ENCODE measurements at regions not wholly inside any gene's neighbourhood (a gene's known extent, or its start where the extent isn't known, plus 50 kb on each side); places are given as distances from the start of the nearest gene placed in this dataset.
A peak's percentile ranks its signal among the peaks of the same experiment; 100 is the strongest.

- Histone ChIP-seq H3K27me3 (no peaks in the 10 kb centered on the region), H3K4me1 (peaks cover 4% of the 10 kb centered on the region), H3K4me3 (no peak overlapping the region), H3K36me3 (no peaks in the 10 kb centered on the region), H3K27ac (peak overlapping the region; percentile 20), H3K9me3 (no peaks in the 10 kb centered on the region)
- intact Hi-C loops (cut with DNase I), result no loop called here
- DNase-seq (ENCODE audit: extremely low spot score in 2 of 2), result no peak
- no peak for TF ChIP-seq CTCF (IDR thresholded peaks at IDR 0.05)
- no peak for TF ChIP-seq POLR2A (IDR thresholded peaks at IDR 0.05)
- no peak for TF ChIP-seq POLR2AphosphoS5 (IDR thresholded peaks at IDR 0.05; ENCODE audit: insufficient read depth in 1 of 2, low read depth in 1 of 2)
These were observed 187.3 kb upstream of the INTU start for GRCh38 chr4:127445471-127445870.

- intact Hi-C loops (cut with DNase I), result no loop called here
- no peak for DNase-seq (ENCODE audit: extremely low spot score in 2 of 2)
- Histone ChIP-seq H3K27me3 (no peaks in the 10 kb centered on the region), H3K9me3 (no peaks in the 10 kb centered on the region), H3K36me3 (no peaks in the 10 kb centered on the region), H3K4me3 (no peak overlapping the region), H3K4me1 (peaks cover 4% of the 10 kb centered on the region), H3K27ac (no peak overlapping the region)
- no peak for TF ChIP-seq CTCF (IDR thresholded peaks at IDR 0.05)
- no peak for TF ChIP-seq POLR2AphosphoS5 (IDR thresholded peaks at IDR 0.05; ENCODE audit: insufficient read depth in 1 of 2, low read depth in 1 of 2)
- no peak for TF ChIP-seq POLR2A (IDR thresholded peaks at IDR 0.05)
These were observed 186.3 kb upstream of the INTU start for GRCh38 chr4:127446427-127446885.

GRCh38 chr4:127448986-127449385 is 183.8 kb upstream of the INTU start:
- H3K9me3 ChIP-seq, result no peaks in the 10 kb centered on the region
- DNase-seq (ENCODE audit: extremely low spot score in 2 of 2), result no peak
- intact Hi-C loops (cut with DNase I), result no loop called here

GRCh38 chr4:127449449-127449848 is 183.3 kb upstream of the INTU start:
- Histone ChIP-seq H3K36me3 (no peaks in the 10 kb centered on the region), H3K4me1 (peaks cover 4% of the 10 kb centered on the region), H3K27me3 (no peaks in the 10 kb centered on the region), H3K4me3 (no peak overlapping the region), H3K9me3 (no peaks in the 10 kb centered on the region), H3K27ac (no peak overlapping the region)
- no peak for DNase-seq (ENCODE audit: extremely low spot score in 2 of 2)
- intact Hi-C loops (cut with DNase I), result no loop called here
- TF ChIP-seq CTCF (IDR thresholded peaks at IDR 0.05) (no peak), POLR2A (IDR thresholded peaks at IDR 0.05) (no peak), POLR2AphosphoS5 (IDR thresholded peaks at IDR 0.05; ENCODE audit: insufficient read depth in 1 of 2, low read depth in 1 of 2) (no peak)

More at GRCh38 chr4:127448986-127449385, 183.8 kb upstream of the INTU start:
- Histone ChIP-seq H3K27me3 (no peaks in the 10 kb centered on the region), H3K36me3 (no peaks in the 10 kb centered on the region), H3K4me3 (no peak overlapping the region), H3K4me1 (peaks cover 4% of the 10 kb centered on the region), H3K27ac (no peak overlapping the region)
- no peak for TF ChIP-seq POLR2AphosphoS5 (IDR thresholded peaks at IDR 0.05; ENCODE audit: insufficient read depth in 1 of 2, low read depth in 1 of 2)

GRCh38 chr4:127450276-127450675 is 182.5 kb upstream of the INTU start:
- no peak for DNase-seq (ENCODE audit: extremely low spot score in 2 of 2)
- H3K9me3 ChIP-seq, result no peaks in the 10 kb centered on the region
- TF ChIP-seq POLR2A (IDR thresholded peaks at IDR 0.05), result no peak
- TF ChIP-seq POLR2AphosphoS5 (IDR thresholded peaks at IDR 0.05; ENCODE audit: insufficient read depth in 1 of 2, low read depth in 1 of 2), result no peak
- no peak for TF ChIP-seq CTCF (IDR thresholded peaks at IDR 0.05)
- peaks cover 4% of the 10 kb centered on the region for H3K4me1 ChIP-seq
- intact Hi-C loops (cut with DNase I), result no loop called here
- H3K36me3 ChIP-seq, result no peaks in the 10 kb centered on the region
- no peak overlapping the region for H3K27ac ChIP-seq
- no peak overlapping the region for H3K4me3 ChIP-seq
- H3K27me3 ChIP-seq, result no peaks in the 10 kb centered on the region
